GM19351 (cell line): ENCODE measurements at regions not wholly inside any gene's neighbourhood (a gene's known extent, or its start where the extent isn't known, plus 50 kb on each side); places are given as distances from the start of the nearest gene placed in this dataset.
A peak's percentile ranks its signal among the peaks of the same experiment; 100 is the strongest.

Experiments
- ATAC-seq: cut with Tn5 transposase; IDR thresholded peaks from one replicate; pipeline ENCODE4 v1.9.1; 2021; ENCODE audit warnings: mild to moderate bottlenecking, moderate library complexity; ENCODE audit not compliant: unreplicated experiment

DNA sequence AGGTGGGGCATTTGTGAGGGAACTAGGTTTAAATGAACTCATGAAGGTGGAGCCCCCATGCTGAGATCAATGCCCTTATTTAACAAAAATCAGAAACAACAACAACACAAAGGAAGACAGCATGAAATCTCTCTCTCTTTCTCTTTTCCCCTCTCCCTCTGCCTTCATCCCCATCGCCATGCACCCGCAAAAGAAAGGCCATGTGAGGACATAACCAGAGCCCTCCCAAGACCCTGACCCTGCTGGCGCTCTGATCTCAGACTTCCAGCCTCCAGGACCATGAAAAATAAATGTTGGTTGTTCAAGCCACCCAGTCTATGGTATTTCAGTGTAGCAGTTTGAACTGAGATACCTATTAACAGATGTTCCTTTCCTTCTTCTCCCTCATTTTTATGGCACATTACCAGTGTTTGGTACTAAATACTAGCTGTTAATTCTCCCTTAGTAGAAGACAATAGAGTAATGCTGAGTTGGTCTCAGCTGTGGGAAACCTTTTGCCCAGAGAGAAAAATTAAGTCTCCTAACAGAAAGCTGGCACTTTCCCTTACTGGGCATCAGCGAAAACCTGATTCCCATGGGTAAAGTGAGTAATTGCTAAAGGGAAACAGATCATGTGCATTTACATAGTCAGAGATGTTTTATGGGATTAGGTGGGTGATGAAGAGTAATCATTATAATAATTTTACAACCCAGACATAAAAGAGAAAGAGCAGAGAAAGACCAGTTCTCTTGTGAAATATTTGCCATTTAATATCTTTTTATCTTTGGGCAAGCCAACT, 264.0 kb upstream of the PLEKHG7 start:
- ATAC-seq = no peak

DNA sequence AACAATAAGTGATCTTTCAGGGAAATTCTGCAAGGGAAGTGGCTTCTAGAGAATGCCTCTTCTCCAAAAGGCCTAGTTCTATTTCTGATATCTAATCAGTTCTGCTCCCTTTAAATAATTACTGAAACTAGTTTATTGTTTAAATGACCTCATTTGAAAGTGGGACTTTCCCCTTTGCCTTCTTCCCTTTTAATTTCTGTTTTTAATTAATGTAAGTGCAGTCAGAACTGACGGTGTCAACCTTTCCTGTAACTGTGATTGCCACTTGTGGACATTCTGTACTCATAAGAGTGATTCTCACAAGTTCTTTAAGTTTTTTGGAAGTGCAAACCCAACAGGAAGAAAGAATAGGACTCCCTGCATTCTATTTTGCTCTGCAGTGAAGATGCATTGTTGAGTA, 265.3 kb upstream of the PLEKHG7 start:
- ATAC-seq = no peak

DNA sequence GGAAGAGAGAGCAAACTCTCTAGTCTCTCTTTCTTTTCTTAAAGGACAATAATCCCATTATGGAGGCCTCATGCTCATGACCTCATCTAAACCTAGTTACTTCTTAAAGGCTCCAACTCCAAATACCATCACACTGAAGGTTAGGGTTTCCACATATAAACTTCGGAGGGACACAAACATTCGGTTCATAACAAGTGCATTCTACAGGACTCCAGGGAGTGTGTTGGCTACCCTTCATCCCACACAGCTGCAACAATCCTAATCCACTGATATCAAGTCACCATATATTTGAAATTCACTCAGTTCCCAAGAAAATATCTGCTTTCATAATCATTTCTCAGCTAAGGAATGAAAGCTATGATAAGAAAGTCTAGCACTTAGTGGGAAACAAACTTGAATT, 265.9 kb upstream of the PLEKHG7 start:
- ATAC-seq = no peak

DNA sequence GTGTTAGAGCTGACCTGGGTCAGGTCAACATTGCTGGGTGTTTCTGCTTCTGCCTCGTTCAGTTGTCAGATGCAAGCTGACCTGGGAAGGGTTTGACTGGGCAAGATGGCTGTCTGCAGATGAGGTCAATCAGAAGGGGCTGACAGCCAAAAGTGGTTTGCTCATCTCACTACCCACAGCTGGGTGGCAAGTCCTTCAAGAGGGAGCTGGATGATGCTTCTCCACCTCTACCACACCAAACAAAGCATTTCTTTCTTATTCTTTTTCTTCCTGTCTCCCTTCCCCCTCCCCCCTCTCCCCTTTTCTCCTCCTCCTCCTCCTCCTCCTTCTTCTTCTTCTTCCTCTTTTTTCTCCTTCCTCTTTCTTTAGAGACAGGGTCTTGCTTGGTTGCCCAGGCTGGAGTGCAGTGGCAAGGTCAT, 268.2 kb upstream of the PLEKHG7 start:
- ATAC-seq = no peak

DNA sequence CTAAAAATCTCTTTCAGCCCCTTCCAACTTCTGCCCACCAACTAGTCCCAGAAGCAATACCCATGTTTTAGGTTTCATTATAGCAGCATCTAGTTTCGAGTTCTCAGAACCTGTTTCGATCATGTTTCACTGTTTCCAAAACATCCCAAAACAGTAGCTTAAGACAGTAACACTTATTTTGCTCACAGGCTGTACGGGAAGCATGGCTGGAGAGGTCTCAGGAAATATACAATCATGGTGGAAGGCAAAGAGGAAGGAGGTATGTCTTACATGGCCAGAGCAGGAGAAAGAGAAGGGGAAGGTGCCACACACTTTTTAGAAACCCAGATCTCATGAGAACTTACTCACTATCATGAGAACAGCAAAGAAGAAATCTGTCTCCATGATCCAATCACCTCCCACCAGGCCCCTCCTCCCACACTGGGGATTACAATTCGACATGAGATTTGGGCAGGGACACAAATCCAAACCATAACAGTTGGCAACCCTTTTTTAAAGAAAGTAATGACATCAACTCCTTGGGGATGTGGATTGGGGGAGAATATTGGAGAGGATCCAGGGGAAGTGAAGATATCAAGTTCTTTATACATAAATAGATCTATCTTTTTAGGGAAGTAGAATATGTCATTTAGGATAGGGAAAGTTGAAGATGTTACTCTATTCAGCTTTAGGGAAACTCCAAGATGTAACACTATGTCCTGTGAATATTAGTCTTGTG, 269.9 kb upstream of the PLEKHG7 start:
- no peak for ATAC-seq

DNA sequence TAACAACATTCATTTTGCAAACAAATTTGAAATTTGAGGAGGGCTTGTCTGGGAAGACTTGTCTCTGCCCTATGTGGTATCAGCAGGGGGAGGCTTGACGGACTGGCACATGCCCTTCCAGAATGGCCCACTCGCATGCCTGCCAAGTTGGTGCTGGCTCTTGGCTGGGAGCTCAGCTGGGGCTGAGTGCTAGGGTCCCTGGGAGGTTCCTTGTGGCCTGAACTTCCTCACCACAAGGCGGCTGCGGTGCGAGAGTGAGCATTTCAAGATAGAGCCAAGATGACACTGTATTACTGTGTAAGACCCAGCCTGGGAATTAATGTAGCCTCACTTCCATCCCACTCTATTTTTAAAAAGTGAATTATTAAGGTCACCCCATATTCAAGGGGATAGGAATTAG, 271.6 kb upstream of the PLEKHG7 start:
- peak; percentile 55 for ATAC-seq

DNA sequence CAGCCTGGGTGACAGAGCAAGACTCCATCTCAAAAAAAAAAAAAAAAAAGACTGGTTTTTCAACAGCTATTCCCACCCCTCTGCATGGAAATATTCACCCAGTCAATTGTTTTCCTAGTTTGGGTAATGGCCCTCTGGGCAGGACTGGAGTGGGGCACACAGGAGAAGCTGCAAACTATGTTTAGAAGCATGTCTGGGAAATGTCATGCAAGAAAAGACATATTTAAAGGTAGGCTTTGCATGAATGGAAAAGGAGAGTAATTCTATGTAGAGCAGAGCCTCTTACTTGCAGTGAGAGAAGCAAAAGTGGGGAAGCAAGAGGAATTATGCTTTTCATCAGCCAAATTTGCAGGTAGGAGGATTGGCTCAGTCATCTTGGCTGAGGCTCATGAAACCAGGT, 276.5 kb upstream of the PLEKHG7 start:
- ATAC-seq = no peak

DNA sequence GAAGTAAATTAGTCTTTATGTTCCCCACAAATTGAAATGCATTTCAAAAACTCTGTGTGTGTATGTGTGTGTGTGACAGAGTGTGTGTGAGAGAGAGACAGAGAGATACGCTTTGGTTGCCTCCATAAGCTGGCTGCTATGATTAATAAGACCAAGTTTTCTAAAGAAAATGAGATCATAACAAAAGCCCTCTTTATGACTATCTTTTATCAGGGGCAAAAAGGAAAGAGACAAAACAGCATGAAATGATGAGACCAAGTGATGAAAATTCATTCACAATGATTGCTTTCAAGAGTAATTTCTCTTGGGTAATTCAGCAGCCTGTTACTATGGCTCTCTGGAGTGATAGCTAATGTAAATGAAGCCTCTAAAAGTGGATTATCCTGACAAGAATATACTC, 277.6 kb upstream of the PLEKHG7 start:
- no peak for ATAC-seq

DNA sequence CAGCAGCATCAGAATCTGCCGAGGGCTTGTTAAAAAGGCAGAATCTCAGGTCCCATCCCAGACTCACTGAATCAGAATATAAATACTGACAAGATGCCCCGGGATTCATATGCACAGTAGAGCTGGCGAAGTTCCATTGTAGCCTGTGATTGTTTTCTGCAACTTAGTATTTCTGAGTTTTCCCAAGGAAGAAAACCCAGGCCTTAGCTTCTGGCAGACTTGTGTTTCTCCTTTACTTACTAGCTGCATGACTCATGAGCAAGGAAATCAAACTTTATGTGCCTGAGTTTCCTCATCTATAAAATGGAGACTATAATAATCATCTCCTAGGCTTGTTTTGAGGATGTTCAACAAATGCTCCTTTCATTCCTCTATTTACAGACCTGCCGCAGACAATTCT, 278.5 kb upstream of the PLEKHG7 start:
- ATAC-seq = no peak

DNA sequence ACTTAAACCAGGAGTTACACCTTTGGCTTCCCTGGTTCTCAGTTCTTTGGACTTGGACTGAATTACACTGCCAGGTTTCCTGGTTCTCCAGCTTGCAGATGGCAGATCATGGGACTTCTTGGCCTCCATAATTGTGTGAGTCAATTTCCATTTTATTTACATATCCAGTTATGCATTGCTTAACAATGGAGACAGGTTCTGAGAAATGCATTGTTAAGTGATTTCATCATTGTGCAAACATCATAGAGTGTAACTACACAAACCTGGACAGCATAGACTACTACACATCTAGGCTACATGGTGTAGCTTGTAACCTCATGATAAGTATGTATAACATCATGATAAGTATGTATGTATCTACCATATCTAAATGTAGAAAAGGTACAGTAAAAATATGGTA, 276.1 kb upstream of the BTG1 start:
- no peak for ATAC-seq

DNA sequence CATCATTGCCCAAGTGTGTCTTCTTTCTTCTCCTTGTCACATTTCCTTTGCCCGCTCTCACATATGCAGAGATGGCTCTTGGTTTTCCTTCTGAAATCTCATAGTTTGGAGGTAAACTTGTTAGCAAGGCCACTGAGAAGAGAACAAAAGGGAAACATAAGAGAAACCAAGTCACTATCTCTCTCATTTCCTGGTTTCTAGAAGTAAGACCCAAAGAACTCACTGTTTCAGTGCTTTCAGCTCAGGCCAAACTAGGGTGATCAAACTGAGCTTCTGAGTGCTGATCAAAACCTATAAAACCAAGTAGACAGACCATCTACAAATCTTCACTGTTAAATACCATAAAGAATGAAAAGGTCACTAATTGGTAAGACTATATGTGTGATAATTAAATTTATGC, 275.4 kb upstream of the BTG1 start:
- no peak for ATAC-seq

DNA sequence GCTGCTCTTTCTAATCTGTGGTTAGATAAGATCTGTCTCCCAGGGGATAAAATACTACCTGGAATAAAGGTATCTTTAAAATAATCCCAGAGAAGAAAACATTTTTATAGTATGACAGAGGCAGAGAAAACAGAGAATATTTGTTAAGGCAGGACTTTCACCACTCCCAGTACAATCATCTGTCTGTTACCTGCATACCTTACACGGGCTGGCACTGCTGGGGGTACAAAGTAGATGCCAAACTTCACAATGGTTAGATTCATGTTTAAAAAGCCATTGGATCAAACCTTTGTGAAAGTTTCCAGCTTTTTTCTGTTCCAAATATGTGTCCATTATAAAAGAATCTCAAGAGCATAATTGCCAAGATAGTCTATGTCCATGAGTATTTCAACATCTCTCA, 273.6 kb upstream of the BTG1 start:
- ATAC-seq = no peak

DNA sequence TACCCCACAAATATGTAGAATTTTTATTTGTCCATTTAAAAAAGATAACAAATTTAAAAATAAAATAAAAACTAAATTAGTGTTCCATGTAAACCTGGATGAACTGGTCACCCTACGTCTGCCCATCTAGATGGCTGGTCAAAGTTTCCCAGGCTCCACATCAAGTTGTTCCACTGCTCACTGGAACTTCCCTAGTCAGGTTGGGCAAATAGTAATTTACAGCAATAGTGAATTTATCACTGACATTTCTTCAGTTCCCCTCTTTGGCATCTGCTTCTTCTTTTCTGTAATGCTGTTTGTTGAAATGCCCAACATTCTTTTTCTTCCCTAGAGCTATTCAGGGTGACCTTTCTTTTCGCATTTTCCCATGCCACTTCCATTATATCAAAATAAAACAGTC, 272.7 kb upstream of the BTG1 start:
- ATAC-seq = no peak

DNA sequence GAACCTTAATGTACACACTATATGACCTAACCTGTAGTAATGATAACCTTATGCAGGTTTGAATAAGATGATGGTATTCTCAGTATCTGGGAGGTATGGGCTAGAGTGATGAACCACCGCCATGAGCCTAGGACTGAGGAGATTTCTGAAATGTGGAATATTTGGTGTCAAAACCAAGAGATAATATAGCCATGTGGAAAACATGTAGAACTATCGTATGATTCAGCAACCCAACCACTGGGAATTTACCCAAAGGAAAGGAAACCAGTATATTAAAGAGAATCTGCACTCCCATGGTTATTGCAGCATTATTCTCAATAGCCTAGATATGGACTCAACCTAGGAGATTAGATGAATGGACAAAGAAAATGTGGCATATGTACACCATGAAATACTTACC, 271.7 kb upstream of the BTG1 start:
- no peak for ATAC-seq

DNA sequence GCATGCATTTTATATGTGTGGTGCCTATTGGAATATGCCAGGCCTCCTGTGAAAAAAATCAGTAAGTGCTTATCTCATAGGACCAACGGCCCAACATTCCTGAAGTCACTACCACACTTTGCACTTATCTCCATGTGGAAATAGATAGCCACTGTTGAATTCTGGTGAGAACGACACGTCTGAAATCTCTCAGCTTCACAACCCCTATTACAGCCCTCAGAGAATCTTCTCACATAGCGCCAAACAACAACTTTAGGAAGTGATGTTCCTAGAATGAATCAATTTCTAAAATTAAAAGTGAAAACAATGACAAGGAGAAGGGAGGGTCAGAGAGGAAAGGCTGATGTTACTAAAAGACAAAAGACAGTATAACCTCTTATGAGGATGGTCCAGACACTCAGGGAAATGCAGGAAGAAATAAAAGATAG, 270.8 kb upstream of the BTG1 start:
- no peak for ATAC-seq

DNA sequence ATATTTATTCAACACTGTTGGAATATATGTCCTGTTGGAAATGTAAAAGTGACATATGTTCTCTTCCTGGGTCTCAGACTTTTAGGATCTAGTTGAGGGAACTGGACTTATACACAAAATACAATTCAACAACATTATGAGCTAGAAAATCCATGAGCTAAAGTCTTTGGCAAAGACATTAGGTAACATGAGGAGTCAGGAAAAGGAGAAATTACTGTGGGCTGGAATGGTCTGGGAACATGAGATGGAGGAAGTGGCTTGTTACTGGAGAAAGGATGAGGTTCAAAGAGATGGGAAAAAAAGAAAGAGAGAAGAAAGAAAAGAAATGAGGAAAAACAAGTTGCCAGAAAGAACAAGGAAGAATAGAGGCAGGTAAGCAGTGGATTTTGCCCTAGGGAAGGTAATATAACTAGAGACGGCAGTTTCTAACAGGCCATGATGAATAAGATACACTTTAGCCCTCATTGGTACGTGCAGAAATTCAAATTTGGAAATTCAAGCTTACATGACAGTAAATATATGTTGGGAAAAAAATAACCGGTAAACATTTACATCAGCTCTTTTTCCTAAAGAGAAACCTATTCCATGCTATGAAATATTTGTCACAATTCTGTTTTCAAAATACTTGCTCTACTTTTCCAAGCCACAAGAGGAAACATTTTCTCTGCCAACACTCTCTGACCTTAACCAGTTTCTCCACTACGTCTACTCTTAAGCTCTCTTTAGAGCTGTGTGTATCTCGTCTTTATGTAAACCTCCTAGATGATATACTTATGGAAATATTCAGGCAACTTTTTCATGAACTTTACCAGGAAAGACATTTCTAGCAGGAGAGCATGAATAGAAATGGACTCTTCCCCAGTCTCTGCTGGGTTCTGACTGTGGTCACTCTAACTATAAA, 268.8 kb upstream of the BTG1 start:
- no peak for ATAC-seq

DNA sequence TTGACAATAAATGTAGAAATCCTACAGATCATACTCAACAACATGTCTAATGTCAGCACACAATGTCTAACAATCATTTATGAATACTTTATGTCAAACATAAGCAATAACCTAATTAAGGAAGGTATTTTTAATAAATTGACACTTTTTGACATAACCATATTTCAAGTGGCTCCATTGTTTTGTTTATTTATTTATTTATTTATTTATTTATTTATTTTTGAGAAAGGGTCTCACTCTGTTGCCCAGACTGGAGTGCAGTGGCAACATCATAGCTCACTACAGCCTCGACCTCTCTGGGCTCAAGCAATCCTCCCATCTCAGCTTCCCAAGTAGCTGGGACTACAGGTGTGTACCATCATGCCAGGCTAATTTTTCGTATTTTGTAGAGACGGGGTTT, 267.6 kb upstream of the BTG1 start:
- ATAC-seq = no peak

DNA sequence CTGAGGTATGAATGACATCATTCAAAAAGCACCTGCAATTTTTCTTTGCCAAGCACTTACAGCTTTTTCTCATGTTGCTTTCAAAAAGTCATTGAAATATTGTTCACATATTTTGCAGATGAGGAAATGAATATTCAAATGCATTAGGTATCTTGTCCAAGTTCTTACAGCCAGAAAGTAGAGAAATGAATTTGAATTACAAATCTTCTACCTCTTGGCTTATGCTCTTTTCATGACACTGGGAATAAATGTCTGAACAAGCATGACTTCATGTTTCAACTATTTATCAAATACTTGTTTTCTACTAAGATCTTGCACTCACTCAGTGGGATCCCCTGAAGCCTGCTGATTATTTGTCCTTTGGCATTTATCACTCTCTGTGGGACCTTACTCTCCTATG, 267.2 kb upstream of the BTG1 start:
- no peak for ATAC-seq

DNA sequence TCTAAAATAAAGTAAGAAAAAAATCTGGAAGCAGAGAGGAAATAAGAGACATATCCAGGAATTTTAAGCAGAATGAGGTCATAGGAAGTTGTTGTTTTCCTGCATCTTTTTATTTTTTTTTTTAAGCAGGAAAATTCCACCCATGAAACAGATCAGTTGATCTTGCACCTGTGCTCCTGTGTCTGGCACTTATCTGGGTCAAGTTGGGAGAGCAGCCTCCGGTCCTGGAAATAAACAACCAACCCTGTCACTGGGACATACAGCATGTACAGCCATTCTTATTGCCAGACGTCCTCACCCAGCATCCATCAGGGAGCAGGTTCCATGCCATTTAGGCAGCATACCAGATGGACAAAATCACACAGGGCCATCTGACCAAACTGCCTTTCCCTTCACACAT, 266.0 kb upstream of the BTG1 start:
- no peak for ATAC-seq

DNA sequence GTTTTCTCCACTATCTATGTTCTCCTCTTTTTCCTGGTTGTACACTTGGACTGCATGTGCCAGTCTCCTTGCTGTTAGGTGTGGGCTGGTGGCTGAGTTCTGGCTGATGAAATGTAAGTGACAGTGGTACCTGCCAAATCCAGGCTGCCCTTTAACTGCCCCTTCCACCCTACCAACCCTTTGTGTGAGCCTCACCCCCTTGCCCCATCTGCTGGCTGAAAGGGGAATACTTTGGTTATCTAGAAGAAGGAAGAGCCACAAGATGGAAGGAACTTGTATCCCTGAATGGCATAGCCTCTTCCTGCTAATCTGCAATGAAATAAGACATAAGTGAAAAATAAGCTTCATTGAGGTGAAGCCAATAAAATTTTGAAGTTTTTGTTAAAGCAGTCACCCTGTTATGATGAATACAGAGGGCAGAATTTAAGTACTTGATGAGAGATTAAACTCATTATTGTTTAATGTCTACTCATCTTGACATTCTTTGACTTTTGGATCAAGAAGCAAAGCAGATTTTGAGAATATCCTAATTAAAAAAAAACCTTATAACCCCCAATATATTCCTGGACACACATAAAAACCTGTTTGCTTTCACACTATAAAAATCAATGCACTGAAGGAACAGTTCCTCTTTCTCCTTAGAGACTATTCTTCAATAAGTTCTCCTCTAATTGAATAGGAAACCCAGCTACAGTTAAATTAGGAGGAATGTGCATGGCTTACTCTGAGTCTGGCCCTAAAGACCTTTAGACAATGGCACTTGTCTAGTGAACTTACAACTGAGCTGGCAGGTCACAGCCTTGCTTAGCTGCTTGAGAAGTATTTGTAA, 262.6 kb upstream of the BTG1 start:
- ATAC-seq = no peak
